WERI-Rb-1 (cell line): ENCODE measurements at regions not wholly inside any gene's neighbourhood (a gene's known extent, or its start where the extent isn't known, plus 50 kb on each side); places are given as distances from the start of the nearest gene placed in this dataset.

Experiments used
- DNase-seq: peaks from one replicate; pipeline ENCODE4 v3.0.0-alpha.2; 2020
- H3K27ac ChIP-seq: fragments of 250-450 bp; sonication (Bioruptor Pico); 2 replicates; pipeline ENCODE4 v1.5.1; 2020; ENCODE audit warnings: mild to moderate bottlenecking, moderate library complexity
- H3K27me3 ChIP-seq: fragments of 250-450 bp; sonication (Bioruptor Pico); 2 replicates; pipeline ENCODE4 v1.5.1; 2021; ENCODE audit warnings: mild to moderate bottlenecking, low read depth, moderate library complexity; ENCODE audit not compliant: insufficient read depth, severe bottlenecking
- H3K36me3 ChIP-seq: fragments of 250-450 bp; sonication (Bioruptor Pico); 2 replicates; pipeline ENCODE4 v1.5.1; 2020; ENCODE audit warnings: mild to moderate bottlenecking, moderate library complexity
- H3K4me3 ChIP-seq: 2 replicates; pipeline ENCODE4 v1.5.1; 2011; ENCODE audit warnings: low read depth, mild to moderate bottlenecking, control low read depth, low read length
- H3K9me3 ChIP-seq: fragments of 250-450 bp; sonication (Bioruptor Pico); 2 replicates; pipeline ENCODE4 v1.5.1; 2021; ENCODE audit warnings: mild to moderate bottlenecking, moderate library complexity; ENCODE audit not compliant: severe bottlenecking
- CTCF ChIP-seq: IDR thresholded peaks from 2 replicates; pipeline ENCODE4 v1.5.1; 2011; ENCODE audit warnings: low read depth, mild to moderate bottlenecking, control low read depth, inconsistent platforms, low read length

GRCh38 chr5:172558076-172558976, 82.7 kb upstream of the NEURL1B start:
- no peaks in the 10 kb centered on the region for H3K36me3 ChIP-seq
- peaks cover 6% of the 10 kb centered on the region for H3K9me3 ChIP-seq
- no peak overlapping the region for H3K4me3 ChIP-seq
- no peak for DNase-seq
- peak overlapping the region; percentile 29 for H3K27ac ChIP-seq
- no peak for TF ChIP-seq CTCF
- no peaks in the 10 kb centered on the region for H3K27me3 ChIP-seq

GRCh38 chr5:172556971-172557461, 84.0 kb upstream of the NEURL1B start:
- TF ChIP-seq CTCF, result no peak
- Histone ChIP-seq H3K27me3 (no peaks in the 10 kb centered on the region), H3K4me3 (no peak overlapping the region), H3K9me3 (peaks cover 6% of the 10 kb centered on the region), H3K27ac (no peak overlapping the region), H3K36me3 (no peaks in the 10 kb centered on the region)
- no peak for DNase-seq

GRCh38 chr5:172556262-172556661, 84.8 kb upstream of the NEURL1B start:
- no peaks in the 10 kb centered on the region for H3K36me3 ChIP-seq
- no peaks in the 10 kb centered on the region for H3K27me3 ChIP-seq
- no peak overlapping the region for H3K27ac ChIP-seq
- no peak overlapping the region for H3K4me3 ChIP-seq
- no peaks in the 10 kb centered on the region for H3K9me3 ChIP-seq
- no peak for DNase-seq
- no peak for TF ChIP-seq CTCF

- no peak for TF ChIP-seq CTCF
- H3K4me3 ChIP-seq, result no peak overlapping the region
- H3K36me3 ChIP-seq, result no peaks in the 10 kb centered on the region
- peak; percentile 45 for DNase-seq
- H3K27me3 ChIP-seq, result no peaks in the 10 kb centered on the region
- no peak overlapping the region for H3K27ac ChIP-seq
- H3K9me3 ChIP-seq, result no peaks in the 10 kb centered on the region
These were observed 86.5 kb upstream of the NEURL1B start for GRCh38 chr5:172554562-172554961.

- no peaks in the 10 kb centered on the region for H3K36me3 ChIP-seq
- no peak for DNase-seq
- no peaks in the 10 kb centered on the region for H3K27me3 ChIP-seq
- no peak overlapping the region for H3K27ac ChIP-seq
- TF ChIP-seq CTCF, result no peak
- H3K9me3 ChIP-seq, result no peaks in the 10 kb centered on the region
- no peak overlapping the region for H3K4me3 ChIP-seq
These were observed 87.2 kb upstream of the NEURL1B start for GRCh38 chr5:172553903-172554302.

- no peak for DNase-seq
- Histone ChIP-seq H3K4me3 (no peak overlapping the region), H3K27me3 (no peaks in the 10 kb centered on the region), H3K27ac (no peak overlapping the region), H3K36me3 (no peaks in the 10 kb centered on the region), H3K9me3 (no peaks in the 10 kb centered on the region)
- no peak for TF ChIP-seq CTCF
These were observed 87.9 kb upstream of the NEURL1B start for GRCh38 chr5:172553167-172553566.
